NCI-H1092 (cell line): ENCODE measurements at regions not wholly inside any gene's neighbourhood (a gene's known extent, or its start where the extent isn't known, plus 50 kb on each side); places are given as distances from the start of the nearest gene placed in this dataset.
A peak's percentile ranks its signal among the peaks of the same experiment; 100 is the strongest.

ENCODE experiments used
- DNase-seq: peaks from one replicate; lab custom pipeline; 2025; lab: John Stamatoyannopoulos, UW

DNA sequence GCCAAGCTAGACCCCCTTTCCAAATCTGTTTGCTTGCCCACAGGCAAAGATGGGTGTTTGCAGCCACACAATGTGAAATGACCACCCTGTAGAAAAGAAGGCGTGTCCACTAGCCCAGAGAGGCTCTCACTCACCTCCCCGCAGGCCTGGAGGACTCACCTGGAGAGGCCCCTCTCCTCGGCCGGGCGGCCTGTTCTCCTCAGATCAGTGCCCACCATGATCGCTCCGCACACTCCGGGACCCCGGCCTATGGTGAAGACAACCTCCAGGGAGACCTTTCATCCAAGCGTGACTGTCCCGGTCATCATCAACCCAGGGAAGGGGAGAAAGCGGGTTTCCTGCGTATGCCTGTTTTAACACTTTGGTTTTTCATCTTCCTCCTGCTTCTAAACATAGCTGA, 328.7 kb upstream of the SALL3 start:
- DNase-seq: no peak

DNA sequence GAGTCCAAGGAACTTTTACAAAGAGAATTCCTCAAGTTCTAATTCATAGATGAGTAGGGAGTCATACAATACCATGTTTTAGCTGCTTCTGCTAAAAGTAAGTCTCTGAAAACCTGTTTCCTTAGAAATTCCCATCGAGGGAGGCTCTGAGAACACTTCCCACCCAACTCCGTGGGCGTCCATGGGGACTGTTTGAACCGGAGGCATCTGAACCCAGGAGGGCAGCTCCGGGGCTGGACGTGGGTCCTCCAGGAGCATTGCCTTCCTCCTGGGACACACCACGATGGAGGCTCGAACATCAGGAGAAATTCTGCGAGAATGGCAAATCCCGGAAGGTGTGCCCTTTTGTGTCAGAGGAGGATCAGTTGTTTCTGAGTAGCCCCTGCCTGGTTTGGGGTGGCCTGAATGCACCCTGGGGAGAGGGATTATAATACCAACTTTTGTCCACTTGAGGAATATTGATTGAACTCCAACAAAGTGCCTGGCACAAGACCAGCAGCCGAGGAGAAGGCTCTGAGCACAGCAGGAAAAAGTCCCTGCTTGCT, 327.5 kb upstream of the SALL3 start:
- DNase-seq: no peak

DNA sequence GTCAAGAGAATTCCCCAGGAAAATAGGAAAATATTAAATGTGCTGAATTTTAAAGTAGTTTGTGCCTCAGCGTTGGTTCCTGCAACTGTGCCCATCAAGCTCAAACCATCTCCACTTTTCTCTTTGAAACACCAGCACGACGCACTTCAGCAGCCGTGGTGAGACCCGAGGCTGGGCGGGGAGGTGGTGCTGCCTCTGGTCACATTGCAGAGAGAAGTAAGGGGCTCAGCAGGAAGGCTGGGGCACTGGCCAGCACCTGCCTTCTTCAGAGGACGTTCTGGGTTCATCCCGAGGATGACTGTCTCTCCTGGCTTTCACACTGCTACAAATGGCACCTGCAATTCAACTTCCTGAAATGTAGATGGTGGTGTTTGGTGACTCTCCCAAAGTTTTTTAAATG, 323.7 kb upstream of the SALL3 start:
- DNase-seq: no peak

DNA sequence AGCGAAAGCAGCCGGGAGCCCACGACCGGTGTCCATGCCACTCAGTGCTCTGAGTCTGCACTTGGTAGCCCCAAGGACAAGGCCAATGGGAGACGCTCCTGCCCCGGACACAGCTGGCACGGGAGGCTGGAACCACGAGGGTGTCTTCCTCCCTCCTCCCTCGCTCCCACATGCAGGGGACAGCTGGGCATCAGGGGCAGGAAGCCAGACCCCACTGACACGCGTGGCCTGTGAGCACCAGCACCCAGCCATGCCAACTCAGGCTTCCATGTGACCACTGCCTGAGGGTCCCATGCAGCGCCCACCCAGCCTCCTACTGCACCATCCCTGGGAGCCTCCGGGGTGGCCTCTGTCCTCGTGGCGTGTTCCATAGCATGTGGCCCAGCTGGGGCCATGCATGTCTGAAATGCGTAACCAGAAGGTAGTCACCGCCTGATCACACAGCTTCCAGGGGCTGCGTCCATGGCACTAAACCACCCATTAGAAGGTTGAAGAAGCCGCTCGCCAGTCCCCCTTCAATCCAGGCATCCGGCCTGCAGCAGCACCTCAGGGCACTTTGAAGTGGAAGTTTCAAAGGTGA, 323.2 kb upstream of the SALL3 start:
- DNase-seq: no peak

DNA sequence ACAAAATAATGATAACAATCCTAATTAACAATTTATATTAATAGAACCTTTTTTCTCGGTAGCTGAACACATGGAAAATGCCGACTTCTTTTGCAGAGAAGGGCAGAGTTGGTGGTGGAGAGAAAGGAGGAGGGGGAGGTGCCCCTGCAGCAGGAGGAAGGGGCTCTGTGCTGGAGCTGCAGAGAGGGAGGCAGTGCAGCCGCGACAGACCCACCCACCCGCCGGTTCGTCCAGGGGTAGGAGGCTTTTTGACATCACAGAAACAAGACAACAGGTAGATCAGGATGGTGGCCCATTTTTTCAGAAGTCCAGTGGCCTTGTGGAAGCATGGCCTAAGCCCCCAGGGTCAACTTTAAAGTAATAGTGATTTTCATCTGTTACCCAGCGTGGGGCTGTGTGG, 321.1 kb upstream of the SALL3 start:
- no peak for DNase-seq

DNA sequence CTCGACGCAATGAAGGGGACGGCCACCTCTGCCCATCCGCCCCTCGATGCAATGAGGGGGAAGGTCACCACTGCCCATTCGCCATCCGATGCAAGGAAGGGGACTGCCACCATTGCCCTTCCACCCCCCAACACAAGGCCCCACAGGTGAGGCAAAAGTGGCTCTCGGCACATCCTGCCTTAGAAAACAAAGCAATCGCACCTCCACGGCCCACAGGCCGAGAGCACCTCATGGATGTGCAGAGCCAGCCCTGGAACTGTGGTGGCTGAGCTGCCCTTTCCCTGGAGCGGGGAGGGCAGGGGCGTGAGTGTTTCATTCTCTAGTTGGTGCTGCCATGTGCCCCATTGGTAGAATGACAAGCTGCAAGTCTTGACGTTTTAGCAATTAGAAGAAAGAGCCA, 320.6 kb upstream of the SALL3 start:
- DNase-seq: no peak

DNA sequence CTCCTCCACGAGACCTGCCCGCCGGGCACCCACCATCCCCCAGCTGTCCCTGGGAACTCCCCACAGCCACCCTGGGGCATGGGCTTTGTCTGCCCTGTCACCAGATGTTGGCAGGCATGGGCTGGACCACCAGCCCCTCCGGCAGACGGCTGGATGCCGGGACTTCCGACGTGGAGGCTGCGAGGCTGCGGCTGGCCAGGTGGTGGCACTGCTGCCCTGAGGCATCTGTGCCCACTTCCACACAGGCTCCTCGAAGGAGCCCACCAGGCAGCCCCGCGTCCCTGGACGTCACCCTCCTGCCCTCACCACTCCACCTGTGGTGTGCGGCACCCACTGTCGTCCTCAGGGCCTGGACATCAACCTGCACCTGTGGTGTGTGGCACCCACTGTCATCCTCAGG, 319.9 kb upstream of the SALL3 start:
- DNase-seq: peak; percentile 36

DNA sequence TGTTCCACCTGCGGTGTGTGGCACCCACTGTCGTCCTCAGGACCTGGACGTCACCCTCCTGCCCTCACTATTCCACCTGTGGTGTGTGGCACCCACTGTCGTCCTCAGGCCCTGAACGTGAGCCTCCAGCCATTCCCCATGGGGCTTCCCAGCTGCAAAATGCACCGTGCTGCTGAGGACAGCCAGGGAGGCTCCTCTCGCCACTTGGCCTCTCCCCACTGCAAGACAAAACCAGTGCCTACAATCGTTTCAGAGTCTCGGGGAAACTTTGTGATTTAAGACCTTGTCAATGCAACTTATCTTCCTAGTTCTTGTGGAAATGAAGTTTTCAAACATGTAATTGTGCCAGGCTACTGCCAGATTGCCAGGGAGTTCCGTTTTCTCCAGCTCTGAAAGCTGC, 319.3 kb upstream of the SALL3 start:
- DNase-seq: no peak

DNA sequence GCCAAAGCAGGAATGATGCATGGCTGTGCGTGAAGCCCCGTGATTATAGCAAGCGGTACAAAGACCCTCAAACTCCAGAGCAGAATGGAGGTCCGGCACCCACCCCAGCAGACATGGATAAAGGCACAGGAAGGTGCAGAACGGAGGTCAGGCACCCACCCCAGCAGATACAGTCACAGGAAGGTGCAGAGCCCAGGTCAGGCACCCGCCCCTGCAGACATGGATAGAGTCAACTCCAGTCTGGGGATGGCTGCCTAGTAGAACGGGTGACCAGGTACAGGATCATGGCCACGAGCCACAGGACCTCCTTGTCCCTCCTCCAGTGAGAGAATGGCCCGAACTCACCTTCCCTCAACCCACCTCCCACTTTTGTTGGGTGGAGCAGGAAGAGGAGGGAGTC, 318.3 kb upstream of the SALL3 start:
- DNase-seq: no peak

DNA sequence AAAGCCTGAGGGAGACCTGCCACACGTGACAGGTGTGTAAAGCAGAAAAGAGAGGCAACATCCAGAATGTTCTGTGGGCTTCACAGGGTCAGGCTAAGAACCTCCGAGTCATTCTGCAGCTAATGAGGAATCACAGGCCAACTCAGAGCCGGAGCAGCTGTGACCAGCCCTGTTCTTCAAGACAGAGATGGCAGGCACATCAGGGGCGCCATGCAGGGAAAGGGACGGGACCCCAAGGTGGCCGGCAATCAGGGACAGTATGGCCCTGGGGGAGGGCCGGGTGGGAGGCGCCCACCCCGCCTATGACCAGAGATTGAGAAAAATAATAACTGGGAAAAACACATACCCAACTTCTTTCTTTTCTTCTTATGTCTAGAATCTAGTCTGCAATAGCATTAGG, 316.7 kb upstream of the SALL3 start:
- no peak for DNase-seq

DNA sequence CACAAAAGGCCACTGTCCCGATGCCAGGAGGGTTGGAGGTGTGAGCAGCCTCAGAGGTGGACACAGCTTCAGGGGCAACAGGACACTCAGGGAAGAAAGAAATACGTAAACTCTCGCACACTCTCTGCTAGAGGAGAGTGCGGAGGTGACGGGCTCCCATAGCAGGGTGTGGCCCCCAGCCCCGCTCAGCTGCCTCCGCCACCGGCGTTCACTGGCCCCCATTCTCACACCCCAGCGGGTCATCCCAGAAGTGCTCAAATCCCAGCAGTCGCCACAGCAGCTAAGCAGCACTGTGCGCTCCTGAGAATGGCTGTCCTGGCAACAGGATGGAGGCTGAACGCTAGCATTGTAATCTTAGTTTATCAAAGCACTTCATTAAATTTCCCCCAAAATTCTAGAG, 315.6 kb upstream of the SALL3 start:
- no peak for DNase-seq

DNA sequence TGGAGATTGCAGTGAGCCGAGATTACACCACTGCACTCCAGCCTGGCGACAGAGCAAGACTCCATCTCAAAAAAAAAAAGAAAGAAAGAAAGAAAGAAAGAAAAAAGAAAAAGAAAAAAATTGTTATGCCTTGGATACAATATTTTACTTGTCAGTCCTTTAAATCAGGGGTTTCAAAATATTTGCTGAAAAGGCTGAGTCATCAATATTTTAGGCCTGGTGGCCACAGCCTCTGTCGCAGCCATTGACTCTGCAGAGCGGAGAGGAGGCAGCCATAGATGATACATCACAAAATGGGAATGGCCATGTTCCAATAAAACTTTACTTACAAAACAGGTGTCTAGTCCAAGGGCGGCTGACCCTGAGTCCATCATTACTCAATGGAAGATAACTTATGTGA, 314.8 kb upstream of the SALL3 start:
- no peak for DNase-seq

DNA sequence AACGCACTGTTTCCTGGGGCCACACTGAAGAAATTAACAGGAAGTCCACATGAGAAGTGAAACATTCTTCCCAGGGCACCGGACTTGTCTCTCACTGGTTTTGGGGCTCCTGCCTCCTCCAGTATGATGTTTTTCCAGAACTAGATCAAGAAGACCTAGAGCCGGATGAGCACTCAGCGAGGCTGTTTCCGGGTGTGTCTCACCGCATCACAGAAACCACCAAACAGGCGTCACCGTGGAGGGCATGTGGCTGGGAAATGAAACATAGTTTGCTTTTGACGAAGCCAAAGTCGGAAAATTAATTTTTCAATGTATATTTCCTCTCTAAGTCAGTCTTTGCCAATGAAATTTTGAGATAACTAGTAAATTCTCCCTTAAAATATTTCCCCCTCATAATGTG, 314.0 kb upstream of the SALL3 start:
- DNase-seq: no peak

DNA sequence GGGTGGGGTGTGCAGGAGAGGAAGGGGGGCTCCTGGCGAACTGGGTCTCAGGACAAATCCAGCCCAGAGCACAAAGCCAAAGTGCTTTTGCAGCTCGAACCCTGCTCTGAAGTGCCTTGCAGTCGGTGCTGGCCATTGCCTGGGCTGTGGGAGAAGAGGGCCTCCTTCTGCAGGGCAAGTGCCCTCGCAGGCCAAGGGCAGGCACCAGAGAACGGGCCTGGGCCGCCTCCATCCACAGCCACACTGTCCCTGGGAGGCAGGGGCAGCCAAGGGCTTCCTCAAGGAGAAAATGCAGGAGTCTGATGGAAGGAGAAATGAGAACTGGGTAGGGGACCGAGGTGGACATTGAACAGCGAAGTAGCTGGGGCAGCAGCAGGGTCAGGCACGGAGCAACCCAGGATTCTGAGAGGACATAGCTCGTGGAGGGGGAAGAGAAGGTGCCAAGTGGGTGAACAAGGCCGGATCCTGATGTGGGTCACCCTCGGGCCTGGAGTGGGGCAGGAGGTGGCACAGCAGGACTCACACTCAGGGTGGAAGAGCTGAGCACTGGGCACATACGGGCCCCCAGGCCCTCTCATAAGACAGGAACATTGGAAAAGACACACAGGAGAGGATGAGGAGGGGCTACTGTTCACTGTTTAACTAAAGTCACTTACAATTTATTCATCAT, 312.8 kb upstream of the SALL3 start:
- no peak for DNase-seq

DNA sequence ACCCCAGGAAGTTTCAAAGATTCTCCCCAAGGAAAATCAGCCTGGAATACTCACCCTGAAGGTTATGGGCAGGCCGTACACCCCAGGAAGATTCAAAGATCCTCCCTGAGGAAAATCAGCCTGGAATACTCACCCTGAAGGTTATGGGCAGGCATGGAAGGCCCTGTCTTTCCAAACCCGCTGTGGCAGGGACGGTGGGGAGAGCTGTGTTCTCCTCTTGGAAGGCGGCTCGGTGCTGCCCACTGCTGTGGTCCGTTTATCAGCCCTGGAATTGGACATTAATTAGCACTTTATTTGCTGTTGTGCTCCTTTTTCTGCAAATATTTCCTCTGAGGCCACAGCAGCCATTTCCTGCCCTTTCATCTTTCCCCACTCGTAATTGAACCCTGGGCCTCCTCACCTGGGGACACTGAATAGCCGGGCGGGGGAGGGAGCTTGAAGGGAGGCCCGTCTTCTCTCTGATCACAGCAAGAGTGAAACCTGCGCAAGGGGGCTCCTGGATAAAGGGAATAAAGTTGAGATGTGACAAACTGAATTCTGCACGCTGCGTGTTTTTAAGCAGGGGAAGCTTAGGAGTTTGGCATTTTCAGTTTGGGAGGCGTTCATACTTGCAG, 308.7 kb upstream of the SALL3 start:
- DNase-seq: no peak

DNA sequence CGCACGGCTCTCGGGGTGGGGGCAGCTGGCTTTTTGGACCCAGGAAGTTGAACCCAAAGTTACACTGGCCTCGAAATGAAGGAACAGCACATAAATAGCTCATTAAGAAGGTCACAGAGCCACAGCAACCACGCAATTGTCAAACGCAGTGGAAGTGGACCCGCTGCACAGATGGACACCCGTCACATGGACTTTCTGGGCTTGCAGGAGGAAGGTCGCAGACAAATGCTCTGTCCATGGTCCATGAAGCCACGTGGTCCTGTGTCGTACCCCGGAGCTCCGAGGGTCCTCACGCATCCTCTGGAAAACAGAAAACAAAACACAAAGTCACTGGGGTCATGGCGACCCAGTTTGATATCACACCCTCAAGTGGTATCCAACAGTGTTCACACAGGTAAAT, 308.1 kb upstream of the SALL3 start:
- DNase-seq: no peak

DNA sequence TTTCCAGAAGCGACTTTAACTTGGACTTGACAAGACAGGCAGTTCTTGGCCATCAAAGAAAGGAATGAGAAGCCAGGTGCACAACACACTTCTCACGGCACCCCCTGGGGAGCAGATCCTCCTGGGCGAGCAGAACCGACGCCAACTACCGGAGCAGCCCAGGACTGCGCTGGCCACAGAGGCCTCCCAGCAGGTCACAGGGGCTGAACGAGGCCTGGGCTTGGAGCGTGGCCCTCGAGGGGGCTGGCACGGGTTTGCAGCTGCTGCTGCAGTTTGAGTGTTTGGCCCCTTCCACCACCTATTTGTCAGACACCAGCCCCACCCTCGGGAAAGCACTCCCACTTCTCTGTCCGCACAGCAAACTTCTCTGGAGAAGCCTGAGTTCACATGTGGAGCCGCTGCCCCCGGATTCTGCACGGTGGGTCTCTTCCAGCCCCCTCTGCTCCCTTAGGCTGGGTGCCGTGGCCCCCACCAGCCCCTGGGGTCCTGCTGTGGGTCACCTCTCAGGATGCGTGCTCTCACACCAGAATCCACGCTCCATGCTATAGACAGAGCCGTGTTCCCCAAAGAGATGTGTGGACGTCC, 306.7 kb upstream of the SALL3 start:
- DNase-seq: peak; percentile 24

DNA sequence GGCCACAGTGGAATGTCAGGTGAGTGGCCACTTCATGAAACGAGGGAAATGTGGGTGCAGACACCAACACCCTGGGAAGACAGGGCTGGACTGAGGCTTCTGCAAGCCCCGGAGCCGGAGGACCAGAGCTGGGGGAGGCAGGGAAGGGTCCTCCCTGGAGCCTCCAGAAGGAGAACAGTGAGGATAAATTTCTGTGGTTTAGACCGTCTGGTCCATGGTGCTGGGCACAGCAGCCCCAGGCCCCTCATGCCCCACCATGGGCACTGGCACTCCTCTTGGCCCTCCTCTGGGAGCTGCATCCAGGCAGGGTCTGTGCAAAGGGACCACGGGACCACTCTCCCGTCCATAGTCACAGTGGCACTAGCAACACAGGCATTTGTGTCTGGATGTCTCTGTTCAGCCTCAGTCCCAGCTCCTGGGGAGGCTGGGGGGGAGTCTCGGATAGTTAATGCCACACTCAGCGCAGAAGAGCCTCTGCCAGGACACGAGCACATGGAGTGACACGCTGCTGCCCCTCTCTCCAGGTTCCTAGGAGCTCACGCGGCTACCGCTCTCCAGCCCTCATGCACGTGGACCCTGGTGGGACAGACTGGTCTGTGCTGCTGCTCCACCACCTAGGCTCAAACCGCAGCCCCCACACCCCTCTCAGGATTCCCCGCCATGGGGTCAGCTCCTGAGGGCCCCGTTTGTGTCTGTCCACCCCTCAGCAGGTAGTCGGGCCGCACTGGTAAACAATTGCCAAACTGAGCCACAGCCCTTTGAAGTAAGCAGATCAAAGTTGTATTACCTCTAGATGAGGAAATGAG, 305.9 kb upstream of the SALL3 start:
- no peak for DNase-seq

DNA sequence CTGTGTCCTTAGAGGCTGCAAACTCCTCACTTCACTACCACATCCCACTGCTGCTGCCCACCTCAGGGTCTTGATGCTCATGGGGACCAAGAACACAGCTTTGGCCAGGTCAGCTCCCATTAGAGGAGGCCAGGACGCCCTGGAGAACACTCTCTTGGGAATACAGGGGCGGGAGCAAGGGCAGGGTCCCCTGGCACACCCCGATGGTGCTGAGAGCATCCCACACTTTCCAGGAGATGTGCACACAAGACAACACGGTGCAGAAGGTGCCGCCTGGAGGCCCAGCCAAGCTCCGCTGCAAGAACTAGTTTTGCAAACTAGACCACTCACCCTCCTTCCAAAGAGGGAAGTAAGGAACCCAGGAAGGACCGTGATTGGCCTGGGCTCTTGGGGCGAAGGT, 304.4 kb upstream of the SALL3 start:
- no peak for DNase-seq

DNA sequence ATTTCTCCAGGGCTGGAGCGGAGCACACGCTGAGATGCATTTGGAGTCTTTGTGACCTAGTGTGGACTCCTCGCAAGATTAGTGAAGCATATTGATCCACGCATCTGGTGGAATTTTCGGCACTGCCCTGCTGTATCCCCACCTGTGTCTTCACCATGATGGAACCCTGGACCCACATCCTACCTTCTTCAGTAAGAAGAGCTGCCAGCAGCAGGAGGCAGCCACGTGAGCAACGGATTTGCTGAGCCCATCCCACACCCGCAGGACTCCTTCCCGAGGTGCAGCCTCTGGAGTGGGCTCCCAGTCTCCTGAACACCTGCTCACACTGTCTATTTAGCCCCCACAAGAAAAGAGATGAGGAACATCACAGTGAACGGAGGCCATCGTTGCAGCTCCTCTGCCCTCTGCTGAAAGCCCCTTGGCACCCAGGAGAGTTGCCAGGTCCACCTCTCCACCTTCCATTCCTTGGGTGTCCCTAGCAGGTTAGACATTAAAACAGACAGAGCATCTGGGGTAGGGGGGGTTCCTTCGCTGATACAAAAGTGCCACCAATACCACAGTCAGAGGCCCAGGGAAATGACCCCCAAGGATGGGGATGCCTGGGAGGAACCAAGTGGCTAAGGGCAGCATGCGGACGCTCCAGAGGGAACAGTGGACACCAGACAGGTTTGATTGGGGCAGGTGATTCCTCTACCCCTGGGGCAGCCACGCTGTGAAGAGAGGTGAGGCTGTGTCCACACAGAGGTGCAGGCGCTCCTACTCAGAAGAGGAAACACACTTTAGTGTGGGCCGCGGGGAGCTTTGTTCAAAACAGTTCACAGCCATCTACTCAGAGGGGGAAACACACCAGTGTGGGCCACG, 302.8 kb upstream of the SALL3 start:
- DNase-seq: no peak
